Body of pancreas (tissue), 4 donors: ENCODE measurements at regions not wholly inside any gene's neighbourhood (a gene's known extent, or its start where the extent isn't known, plus 50 kb on each side); places are given as distances from the start of the nearest gene placed in this dataset.

Experiments used
- ATAC-seq: fragments of 150-250 bp; one replicate; pipeline ENCODE4 v1.9.1; 2016
- DNase-seq, 4 donors: peaks; one replicate each; pipeline ENCODE4 v3.0.0-alpha.2; 2019
- H3K27ac ChIP-seq, 4 donors: fragments of 200-600 bp; sonication (generic); 1 replicate in 3 of 4; 2 replicates in 1 of 4; pipeline versions ENCODE4 v1.5.1 to v1.6.1; 2016 to 2019; ENCODE audit warnings: mild to moderate bottlenecking in 1 of 4, mixed read lengths in 1 of 4, moderate library complexity in 1 of 4
- H3K27me3 ChIP-seq, 2 donors: fragments of 200-600 bp; sonication (generic); one replicate each; pipeline ENCODE4 v1.6.0; 2016; ENCODE audit warnings: mild to moderate bottlenecking in 1 of 2
- H3K36me3 ChIP-seq, 2 donors: fragments of 200-600 bp; sonication (generic); replicated peaks in 1 of 2; 2 replicates each; pipeline ENCODE4 v1.5.1; 2016; ENCODE audit warnings: low read depth in 2 of 2; ENCODE audit not compliant: insufficient read depth in 1 of 2
- H3K4me1 ChIP-seq: fragments of 200-600 bp; sonication (generic); one replicate; pipeline ENCODE4 v1.6.0; 2016
- H3K4me3 ChIP-seq, 2 donors: fragments of 200-600 bp; sonication (generic); 1 replicate in 1 of 2; 2 replicates in 1 of 2; pipeline ENCODE4 v1.5.1; 2016 to 2019
- H3K9me3 ChIP-seq, 3 donors: fragments of 200-600 bp; sonication (generic); 1 replicate in 2 of 3; 2 replicates in 1 of 3; pipeline ENCODE4 v1.5.1; 2016
- CTCF ChIP-seq, 7 experiments: fragments of 450-650 bp in 4 of 7; fragments of 200-600 bp in 3 of 7; sonication (generic) in 3 of 7; IDR thresholded peaks; one replicate each; pipeline ENCODE4 v1.5.1; 2016 to 2019; ENCODE audit warnings: antibody characterized with exemption in 7 of 7
- POLR2A ChIP-seq, 3 donors: fragments of 450-650 bp; IDR thresholded peaks; one replicate each; pipeline ENCODE4 v1.6.1; 2016; ENCODE audit warnings: antibody characterized with exemption in 3 of 3, mild to moderate bottlenecking in 2 of 3
- WGBS, 2 donors: methylation state at CpG; one replicate each; pipeline ENCODE4 v1.1.5; 2017; 5-methylcytosine and 5-hydroxymethylcytosine counted together
- intact Hi-C: fragments of 100-400 bp; cut with DNase I; formaldehyde crosslinking; loops from one replicate; pipeline ENCODE4 v1.15.1; 2023

- Histone ChIP-seq H3K9me3 (no peaks in the 10 kb centered on the region), H3K27me3 (no peaks in the 10 kb centered on the region), H3K4me3 (no peak overlapping the region), H3K4me1 (no peaks in the 10 kb centered on the region), H3K27ac (no peak overlapping the region), H3K36me3 (no peaks in the 10 kb centered on the region)
- intact Hi-C loops = no loop called here
- TF ChIP-seq POLR2A (IDR thresholded peaks at IDR 0.05) (no peak), CTCF (IDR thresholded peaks at IDR 0.05) (no peak)
- ATAC-seq (no peak), DNase-seq (no peak)
- WGBS, 2 donors = 80 to 88% methylated on average over 4 of the region's 4 CpGs
Measured at GRCh38 chr2:235311044-235311443, 182.8 kb upstream of the AGAP1 start.

GRCh38 chr2:235312571-235312970 is 181.3 kb upstream of the AGAP1 start:
- no peak overlapping the region for H3K4me3 ChIP-seq
- no peaks in the 10 kb centered on the region for H3K27me3 ChIP-seq
- intact Hi-C loops = no loop called here
- no peaks in the 10 kb centered on the region for H3K9me3 ChIP-seq
- WGBS, 2 donors = 74 to 78% methylated on average over 2 of the region's 2 CpGs
- no peaks in the 10 kb centered on the region for H3K4me1 ChIP-seq
- ATAC-seq = no peak
- TF ChIP-seq POLR2A (IDR thresholded peaks at IDR 0.05) (no peak), CTCF (IDR thresholded peaks at IDR 0.05) (no peak)
- no peak for DNase-seq
- no peak overlapping the region for H3K27ac ChIP-seq
- no peaks in the 10 kb centered on the region for H3K36me3 ChIP-seq

GRCh38 chr2:235314371-235314930 is 179.4 kb upstream of the AGAP1 start:
- WGBS, 2 donors = 55 to 71% methylated on average over 7 to 11 of the region's 11 CpGs
- no peak for TF ChIP-seq CTCF (IDR thresholded peaks at IDR 0.05)
- no peak for TF ChIP-seq POLR2A (IDR thresholded peaks at IDR 0.05)
- ATAC-seq (no peak), DNase-seq (no peak)
- Histone ChIP-seq H3K4me1 (no peaks in the 10 kb centered on the region), H3K4me3 (no peak overlapping the region), H3K27me3 (no peaks in the 10 kb centered on the region), H3K27ac (no peak overlapping the region), H3K36me3 (no peaks in the 10 kb centered on the region), H3K9me3 (no peaks in the 10 kb centered on the region)
- intact Hi-C loops = no loop called here

GRCh38 chr2:235319095-235319494 is 174.7 kb upstream of the AGAP1 start:
- Histone ChIP-seq H3K27ac (no peak overlapping the region), H3K36me3 (no peaks in the 10 kb centered on the region), H3K27me3 (no peaks in the 10 kb centered on the region), H3K9me3 (no peaks in the 10 kb centered on the region), H3K4me1 (no peaks in the 10 kb centered on the region), H3K4me3 (no peak overlapping the region)
- no peak for DNase-seq
- WGBS, 2 donors = 66 to 71% methylated on average over 4 of the region's 4 CpGs
- TF ChIP-seq CTCF (IDR thresholded peaks at IDR 0.05) (no peak), POLR2A (IDR thresholded peaks at IDR 0.05) (no peak)
- intact Hi-C loops = no loop called here
- ATAC-seq = no peak

GRCh38 chr2:235320326-235320725 is 173.5 kb upstream of the AGAP1 start:
- WGBS, 2 donors = 93 to 96% methylated on average over 9 of the region's 9 CpGs
- intact Hi-C loops = no loop called here
- no peaks in the 10 kb centered on the region for H3K36me3 ChIP-seq
- no peaks in the 10 kb centered on the region for H3K4me1 ChIP-seq
- no peaks in the 10 kb centered on the region for H3K27me3 ChIP-seq
- no peak for TF ChIP-seq POLR2A (IDR thresholded peaks at IDR 0.05)
- TF ChIP-seq CTCF (IDR thresholded peaks at IDR 0.05) = no peak
- H3K27ac ChIP-seq = no peak overlapping the region
- DNase-seq (no peak), ATAC-seq (no peak)
- no peaks in the 10 kb centered on the region for H3K9me3 ChIP-seq
- H3K4me3 ChIP-seq = no peak overlapping the region
